IMR-90 (cell line): ENCODE measurements at regions not wholly inside any gene's neighbourhood (a gene's known extent, or its start where the extent isn't known, plus 50 kb on each side); places are given as distances from the start of the nearest gene placed in this dataset.

ENCODE experiments used
- ATAC-seq: fragments of 200-7000 bp; cut with Tn5 transposase; 2 replicates; pipeline ENCODE4 v1.9.1; 2020; ENCODE audit warnings: low read depth, mild to moderate bottlenecking, moderate library complexity
- BruUV-seq: library from RNA; stranded (reverse); fragments of 400-500 nt; replicated peaks from 2 replicates; lab custom pipeline; 2021; lab: Mats Ljungman, UMichigan
- CTCF ChIA-PET: fragments of 300-600 bp; formaldehyde crosslinking; extraction: SDS; loops from one replicate; lab custom pipeline; 2021; ENCODE audit warnings: antibody characterized with exemption; lab: Yijun Ruan, JAX
- POLR2A ChIA-PET: fragments of 300-600 bp; sonication (Branson Sonifier 250); formaldehyde crosslinking; loops from one replicate; lab custom pipeline; 2022; ENCODE audit warnings: antibody characterized with exemption; ENCODE audit not compliant: unreplicated experiment; lab: Charles Lee
- DNase-seq: peaks from one replicate; pipeline ENCODE4 v3.0.0; 2013
- H2AFZ ChIP-seq: replicated peaks from 2 replicates; pipeline ENCODE3; 2013; ENCODE audit warnings: low read length, mild to moderate bottlenecking; ENCODE audit not compliant: poor library complexity
- H2AK5ac ChIP-seq: 2 replicates; pipeline ENCODE4 v1.6.1; 2013; ENCODE audit warnings: low read depth, low read length, inconsistent platforms
- H2AK9ac ChIP-seq: replicated peaks from 2 replicates; pipeline ENCODE3; 2013; ENCODE audit warnings: mild to moderate bottlenecking, low read depth, low read length, moderate library complexity; ENCODE audit not compliant: poor library complexity
- H2BK120ac ChIP-seq: 2 replicates; pipeline ENCODE4 v1.6.1; 2013; ENCODE audit warnings: low read depth, low read length, inconsistent platforms
- H2BK15ac ChIP-seq: 3 replicates; pipeline ENCODE4 v1.6.1; 2013; ENCODE audit warnings: low read depth, low read length, inconsistent platforms
- H2BK20ac ChIP-seq: 2 replicates; pipeline ENCODE4 v1.6.1; 2013; ENCODE audit warnings: low read depth, mild to moderate bottlenecking, inconsistent platforms, low read length, moderate library complexity
- H2BK5ac ChIP-seq: 2 replicates; pipeline ENCODE4 v1.6.1; 2013; ENCODE audit warnings: mild to moderate bottlenecking, low read depth, low read length, inconsistent platforms; ENCODE audit not compliant: poor library complexity, severe bottlenecking
- H3K14ac ChIP-seq: replicated peaks from 2 replicates; pipeline ENCODE4 v1.6.1; 2013; ENCODE audit warnings: low read depth, low read length, inconsistent platforms
- H3K18ac ChIP-seq: 2 replicates; pipeline ENCODE4 v1.6.1; 2013; ENCODE audit warnings: low read depth, low read length, control low read depth
- H3K23ac ChIP-seq: 2 replicates; pipeline ENCODE4 v1.6.1; 2013; ENCODE audit warnings: low read depth, low read length, inconsistent platforms
- H3K27ac ChIP-seq: 2 replicates; pipeline ENCODE4 v1.5.1; 2013; ENCODE audit warnings: mild to moderate bottlenecking, control low read depth, low read length; ENCODE audit not compliant: insufficient read depth
- H3K27me3 ChIP-seq: 2 replicates; pipeline ENCODE4 v1.6.1; 2013; ENCODE audit warnings: low read length; ENCODE audit not compliant: control insufficient read depth, insufficient read depth
- H3K36me3 ChIP-seq: 2 replicates; pipeline ENCODE4 v1.6.1; 2013; ENCODE audit warnings: low read length, mixed read lengths; ENCODE audit not compliant: control insufficient read depth, insufficient read depth
- H3K4ac ChIP-seq: 2 replicates; pipeline ENCODE4 v1.6.1; 2013; ENCODE audit warnings: low read depth, low read length, inconsistent platforms
- H3K4me1 ChIP-seq: 2 replicates; pipeline ENCODE4 v1.6.1; 2013; ENCODE audit warnings: low read length, mixed read lengths; ENCODE audit not compliant: control insufficient read depth, insufficient read depth
- H3K4me2 ChIP-seq: 2 replicates; pipeline ENCODE4 v1.6.1; 2013; ENCODE audit warnings: low read depth, mild to moderate bottlenecking, control low read depth, low read length, moderate library complexity
- H3K4me3 ChIP-seq: 2 replicates; pipeline ENCODE4 v1.5.1; 2013; ENCODE audit warnings: low read depth, mild to moderate bottlenecking, control low read depth, low read length, moderate library complexity; ENCODE audit not compliant: insufficient read depth
- H3K56ac ChIP-seq: 2 replicates; pipeline ENCODE4 v1.6.1; 2013; ENCODE audit warnings: low read length, inconsistent platforms; ENCODE audit not compliant: insufficient read depth; ENCODE audit errors: extremely low read depth
- H3K79me1 ChIP-seq, 2 experiments: 2 replicates each; pipeline ENCODE4 v1.6.1; 2013; ENCODE audit warnings: low read length in 2 of 2, inconsistent platforms in 1 of 2, low read depth in 1 of 2
- H3K9ac ChIP-seq: 2 replicates; pipeline ENCODE4 v1.6.1; 2013; ENCODE audit warnings: low read depth, low read length, control low read depth
- H3K9me1 ChIP-seq: 2 replicates; pipeline ENCODE4 v1.6.1; 2013; ENCODE audit warnings: low read length, inconsistent platforms; ENCODE audit not compliant: insufficient read depth
- H3K9me3 ChIP-seq: 2 replicates; pipeline ENCODE4 v1.6.1; 2013; ENCODE audit warnings: low read length; ENCODE audit not compliant: control insufficient read depth, insufficient read depth
- H4K20me1 ChIP-seq: 2 replicates; pipeline ENCODE4 v1.6.1; 2013; ENCODE audit warnings: low read length, inconsistent platforms; ENCODE audit not compliant: insufficient read depth
- H4K5ac ChIP-seq: 2 replicates; pipeline ENCODE4 v1.6.1; 2013; ENCODE audit warnings: mild to moderate bottlenecking, low read depth, low read length, control low read depth
- H4K8ac ChIP-seq, 2 experiments: 2 replicates each; pipeline ENCODE4 v1.6.1; 2013; ENCODE audit warnings: low read depth in 2 of 2, low read length in 2 of 2, control low read depth in 1 of 2, inconsistent platforms in 1 of 2
- H4K91ac ChIP-seq: 2 replicates; pipeline ENCODE4 v1.6.1; 2013; ENCODE audit warnings: low read depth, low read length, inconsistent platforms; ENCODE audit not compliant: insufficient read depth
- CTCF ChIP-seq: conservative IDR thresholded peaks from 2 replicates; pipeline ENCODE4 v1.5.1; 2012; ENCODE audit warnings: mild to moderate bottlenecking, low read depth, low read length, improper control_type of control experiment
- MXI1 ChIP-seq: IDR thresholded peaks from 2 replicates; pipeline ENCODE4 v1.6.1; 2012; ENCODE audit warnings: low read depth, mild to moderate bottlenecking, low read length, moderate library complexity, borderline replicate concordance
- RAD21 ChIP-seq: IDR thresholded peaks from 2 replicates; pipeline ENCODE4 v1.6.1; 2012; ENCODE audit warnings: low read length, improper control_type of control experiment
- RCOR1 ChIP-seq: IDR thresholded peaks from 2 replicates; pipeline ENCODE4 v1.6.1; 2012; ENCODE audit warnings: mild to moderate bottlenecking, low read length, improper control_type of control experiment; ENCODE audit not compliant: insufficient replicate concordance
- RFX5 ChIP-seq: IDR thresholded peaks from 2 replicates; pipeline ENCODE4 v1.8.0; 2012; ENCODE audit warnings: low read depth, mild to moderate bottlenecking, low read length, moderate library complexity
- SMC3 ChIP-seq: fragments of 150-350 bp; IDR thresholded peaks from 2 replicates; pipeline ENCODE4 v1.6.1; 2016; ENCODE audit warnings: low read depth, mild to moderate bottlenecking, antibody characterized with exemption, low read length, moderate library complexity
- USF2 ChIP-seq: fragments of 150-350 bp; IDR thresholded peaks from 2 replicates; pipeline ENCODE4 v1.6.1; 2017; ENCODE audit warnings: mild to moderate bottlenecking, antibody characterized with exemption, low read length, low read depth
- WGBS, 2 experiments: methylation state at CpG; one replicate each; pipeline versions ENCODE4 v1.1.5 to v1.1.7; 2013; ENCODE audit warnings: missing lambda C conversion rate in 2 of 2; ENCODE audit not compliant: insufficient read length in 1 of 2; ENCODE audit errors: extremely low coverage in 2 of 2; 5-methylcytosine and 5-hydroxymethylcytosine counted together
- dilution Hi-C: fragments of 300-500 bp; cut with HindIII; formaldehyde crosslinking; loops from one replicate; pipeline ENCODE4 v1.14.3; 2018; ENCODE audit warnings: low sequenced_read_pairs; ENCODE audit not compliant: unreplicated experiment
- in situ Hi-C: fragments of 300-500 bp; cut with MboI; formaldehyde crosslinking; loops from 3 replicates; pipeline ENCODE4 v1.14.3; 2019; ENCODE audit warnings: low sequenced_read_pairs, inconsistent platforms, mixed read lengths
- intact Hi-C: fragments of 100-400 bp; cut with micrococcal nuclease; formaldehyde crosslinking; loops from 2 replicates; pipeline ENCODE4 v1.10.0; 2022

- no peak overlapping the region for H4K91ac ChIP-seq
- dilution Hi-C loops: no loop called here
- in situ Hi-C loops: no loop called here
These were observed 126.0 kb upstream of the VRK1 start for GRCh38 chr14:96671218-96671617.

More at GRCh38 chr14:96671218-96671617, 126.0 kb upstream of the VRK1 start:
- H2BK120ac ChIP-seq: no peak overlapping the region
- H2AK9ac ChIP-seq: no peak overlapping the region
- no peak overlapping the region for H3K18ac ChIP-seq
- H3K4me2 ChIP-seq: no peak overlapping the region
- no peak overlapping the region for H3K4ac ChIP-seq
- H3K9ac ChIP-seq: no peak overlapping the region
- H4K20me1 ChIP-seq: no peaks in the 10 kb centered on the region
- no peaks in the 10 kb centered on the region for H3K36me3 ChIP-seq
- H2BK15ac ChIP-seq: no peak overlapping the region
- H3K9me1 ChIP-seq: no peaks in the 10 kb centered on the region
- H4K5ac ChIP-seq: no peak overlapping the region
- 83% methylated on average over 1 of the region's 3 CpGs; no CpG with 5 or more reads in 1 of the 2 experiments for WGBS, 2 experiments
- BruUV-seq: no TSS peak
- H2BK20ac ChIP-seq: no peak overlapping the region
- no peaks in the 10 kb centered on the region for H3K4me1 ChIP-seq
- no peak overlapping the region for H2AK5ac ChIP-seq
- intact Hi-C loops: no loop called here
- H3K9me3 ChIP-seq: no peaks in the 10 kb centered on the region
- ATAC-seq (no peak), DNase-seq (no peak)
- no peak overlapping the region for H3K27ac ChIP-seq
- H4K8ac ChIP-seq: no peak overlapping the region
- H2AFZ ChIP-seq: no peak overlapping the region
- H3K56ac ChIP-seq: no peak overlapping the region
- no peak for TF ChIP-seq MXI1
- TF ChIP-seq RFX5: no peak
- TF ChIP-seq USF2: no peak
- no peak for TF ChIP-seq RCOR1
- no peak for TF ChIP-seq CTCF
- TF ChIP-seq RAD21: no peak
- no peak for TF ChIP-seq SMC3
- H3K27me3 ChIP-seq: no peaks in the 10 kb centered on the region
- H3K4me3 ChIP-seq: no peak overlapping the region
- ChIA-PET CTCF (no interaction called here), POLR2A (no interaction called here)
- no peaks in the 10 kb centered on the region for H3K79me1 ChIP-seq
- H2BK5ac ChIP-seq: no peak overlapping the region
- H3K23ac ChIP-seq: no peak overlapping the region
- H3K14ac ChIP-seq: no peak overlapping the region
